NB4 (cell line): ENCODE measurements at regions not wholly inside any gene's neighbourhood (a gene's known extent, or its start where the extent isn't known, plus 50 kb on each side); places are given as distances from the start of the nearest gene placed in this dataset.

Experiments used
- CTCF ChIP-seq: IDR thresholded peaks from one replicate; pipeline ENCODE4 v1.5.1; 2012; ENCODE audit warnings: low read depth, low read length
- MYC ChIP-seq: IDR thresholded peaks from 2 replicates; pipeline ENCODE4 v1.6.1; 2011; ENCODE audit warnings: low read depth, low read length

- no peak for TF ChIP-seq MYC
- no peak for TF ChIP-seq CTCF
Measured at GRCh38 chrX:38959736-38960135, 158.5 kb downstream of the MID1IP1 start.
